ENCODE measurements at regions not wholly inside any gene's neighbourhood (a gene's known extent, or its start where the extent isn't known, plus 50 kb on each side); places are given as distances from the start of the nearest gene placed in this dataset.

- Histone ChIP-seq H3K27ac (ENCODE audit: extremely low read depth, low read depth, low read length) (no peak overlapping the region), H3K36me3 (ENCODE audit: control insufficient read depth in 2 of 2, insufficient read depth in 1 of 2, low read length in 2 of 2) (no peaks in the 10 kb centered on the region), H3K4me3 (ENCODE audit: low read depth, low read length) (no peak overlapping the region), H3K4me1 (ENCODE audit: control insufficient read depth, insufficient read depth, low read length) (no peaks in the 10 kb centered on the region), H3K9me3 (ENCODE audit: control insufficient read depth, insufficient read depth, low read depth, low read length) (no peaks in the 10 kb centered on the region)
- ChIA-PET POLR2A (no interaction called here), CTCF (no interaction called here)
- no peak for TF ChIP-seq TCF7L2 (IDR thresholded peaks at IDR 0.05; ENCODE audit: borderline replicate concordance, low read depth, low read length)
- no peak for TF ChIP-seq ZNF701 (tag by site-specific recombination; IDR thresholded peaks at IDR 0.05)
- no peak for TF ChIP-seq ZSCAN5A (tag by site-specific recombination; IDR thresholded peaks at IDR 0.05)
- no peak for TF ChIP-seq ZNF157 (tag by site-specific recombination; IDR thresholded peaks at IDR 0.05)
- no peak for TF ChIP-seq ZFP41 (tag by site-specific recombination; IDR thresholded peaks at IDR 0.05; ENCODE audit: borderline replicate concordance)
- TF ChIP-seq EGR2 (tag by site-specific recombination; IDR thresholded peaks at IDR 0.05; ENCODE audit: low read depth) = no peak
- TF ChIP-seq BCL6B (tag by site-specific recombination; IDR thresholded peaks at IDR 0.05) = no peak
- TF ChIP-seq MYNN (tag by site-specific recombination; IDR thresholded peaks at IDR 0.05; ENCODE audit: borderline replicate concordance) = no peak
- TF ChIP-seq MEIS1 (CRISPR knock-in tag; IDR thresholded peaks at IDR 0.05; ENCODE audit: borderline replicate concordance) = no peak
- TF ChIP-seq KLF1 (tag by site-specific recombination; IDR thresholded peaks at IDR 0.05) = no peak
- no peak for TF ChIP-seq ZNF214 (tag by site-specific recombination; IDR thresholded peaks at IDR 0.05; ENCODE audit: borderline replicate concordance)
- TF ChIP-seq KLF9 (tag by site-specific recombination; IDR thresholded peaks at IDR 0.05; ENCODE audit: low read depth) = no peak
- TF ChIP-seq SETDB1 (IDR thresholded peaks at IDR 0.05; ENCODE audit: insufficient read length, low read length) = no peak
- TF ChIP-seq ZNF394 (tag by site-specific recombination; IDR thresholded peaks at IDR 0.05; ENCODE audit: borderline replicate concordance) = no peak
Observed at GRCh38 chr7:94206295-94206694, 188.4 kb upstream of the COL1A2 start.

- Histone ChIP-seq H3K9me3 (ENCODE audit: control insufficient read depth, insufficient read depth, low read depth, low read length) (no peaks in the 10 kb centered on the region), H3K4me1 (ENCODE audit: control insufficient read depth, insufficient read depth, low read length) (no peaks in the 10 kb centered on the region), H3K27ac (ENCODE audit: extremely low read depth, low read depth, low read length) (no peak overlapping the region), H3K36me3 (ENCODE audit: control insufficient read depth in 2 of 2, insufficient read depth in 1 of 2, low read length in 2 of 2) (no peaks in the 10 kb centered on the region), H3K4me3 (ENCODE audit: low read depth, low read length) (no peak overlapping the region)
- ChIA-PET POLR2A (no interaction called here), CTCF (interaction anchor here (0.7 to 1.2 kb wide), 2 partner anchors 11 to 68 kb away, joined by 3 read pairs; no protein-coding TSS in a partner anchor)
- TF ChIP-seq HOXA7 (CRISPR knock-in tag; IDR thresholded peaks at IDR 0.05; ENCODE audit: borderline replicate concordance) (no peak), ZNF266 (tag by site-specific recombination; IDR thresholded peaks at IDR 0.05; ENCODE audit: low read depth) (no peak), ZNF623 (tag by site-specific recombination; IDR thresholded peaks at IDR 0.05) (no peak), PRDM1 (tag by site-specific recombination; IDR thresholded peaks at IDR 0.05) (0 out of 2 replicates have a peak, but pooled peaks have one; percentile 8)
Observed at GRCh38 chr7:94212160-94212559, 182.5 kb upstream of the COL1A2 start.

- no peaks in the 10 kb centered on the region for H3K9me3 ChIP-seq (ENCODE audit: control insufficient read depth, insufficient read depth, low read depth, low read length)
- no peaks in the 10 kb centered on the region for H3K36me3 ChIP-seq (ENCODE audit: control insufficient read depth in 2 of 2, insufficient read depth in 1 of 2, low read length in 2 of 2)
- POLR2A ChIA-PET = no interaction called here
- no peak overlapping the region for H3K27ac ChIP-seq (ENCODE audit: extremely low read depth, low read depth, low read length)
- no peaks in the 10 kb centered on the region for H3K4me1 ChIP-seq (ENCODE audit: control insufficient read depth, insufficient read depth, low read length)
- CTCF ChIA-PET = interaction anchor here (0.7 kb wide), 2 partner anchors 233 to 416 kb away, joined by 3 to 6 read pairs; no protein-coding TSS in a partner anchor
- no peak overlapping the region for H3K4me3 ChIP-seq (ENCODE audit: low read depth, low read length)
- no peak for TF ChIP-seq ZNF596 (tag by site-specific recombination; IDR thresholded peaks at IDR 0.05)
- no peak for TF ChIP-seq ZNF146 (tag by site-specific recombination; IDR thresholded peaks at IDR 0.05)
- no peak for TF ChIP-seq ZNF211 (tag by site-specific recombination; IDR thresholded peaks at IDR 0.05; ENCODE audit: low read depth)
- TF ChIP-seq ZNF148 (tag by site-specific recombination; IDR thresholded peaks at IDR 0.05; ENCODE audit: borderline replicate concordance) = no peak
- TF ChIP-seq ZNF174 (tag by site-specific recombination; IDR thresholded peaks at IDR 0.05) = no peak
- no peak for TF ChIP-seq HOXC10 (CRISPR knock-in tag; IDR thresholded peaks at IDR 0.05)
- no peak for TF ChIP-seq ZNF664 (tag by site-specific recombination; IDR thresholded peaks at IDR 0.05)
- TF ChIP-seq ZBTB26 (tag by site-specific recombination; optimal IDR thresholded peaks at IDR 0.05) = no peak
- TF ChIP-seq ZSCAN16 (tag by site-specific recombination; IDR thresholded peaks at IDR 0.05) = no peak
- no peak for TF ChIP-seq ZBTB8A (tag by site-specific recombination; IDR thresholded peaks at IDR 0.05)
Observed at GRCh38 chr7:94216944-94217461, 177.7 kb upstream of the COL1A2 start.
